HEK293T (cell line): ENCODE measurements at regions not wholly inside any gene's neighbourhood (a gene's known extent, or its start where the extent isn't known, plus 50 kb on each side); places are given as distances from the start of the nearest gene placed in this dataset.

ENCODE experiments used
- ARNT ChIP-seq: fragments of 450-650 bp; IDR thresholded peaks from 2 replicates; pipeline ENCODE4 v1.6.1; 2017; ENCODE audit warnings: mild to moderate bottlenecking
- ELF4 ChIP-seq: fragments of 450-650 bp; IDR thresholded peaks from 2 replicates; pipeline ENCODE4 v1.6.1; 2017; ENCODE audit warnings: antibody characterized with exemption
- FOXA1 ChIP-seq: fragments of 450-650 bp; IDR thresholded peaks from 2 replicates; pipeline ENCODE4 v1.6.1; 2016; ENCODE audit warnings: mild to moderate bottlenecking
- FOXK2 ChIP-seq: fragments of 450-650 bp; IDR thresholded peaks from 2 replicates; pipeline ENCODE4 v1.6.1; 2016; ENCODE audit warnings: mild to moderate bottlenecking
- FOXM1 ChIP-seq: fragments of 450-650 bp; IDR thresholded peaks from 2 replicates; pipeline ENCODE4 v1.6.1; 2017; ENCODE audit warnings: mild to moderate bottlenecking, borderline replicate concordance
- HDGF ChIP-seq: fragments of 450-650 bp; IDR thresholded peaks from 2 replicates; pipeline ENCODE4 v1.6.1; 2017; ENCODE audit warnings: antibody characterized with exemption, borderline replicate concordance
- NFRKB ChIP-seq: fragments of 450-650 bp; IDR thresholded peaks from 2 replicates; pipeline ENCODE4 v1.6.1; 2016; ENCODE audit warnings: mild to moderate bottlenecking, moderate library complexity
- SP1 ChIP-seq: fragments of 450-650 bp; IDR thresholded peaks from 2 replicates; pipeline ENCODE4 v1.6.1; 2017
- SUZ12 ChIP-seq: fragments of 450-650 bp; IDR thresholded peaks from 2 replicates; pipeline ENCODE4 v1.6.1; 2016; ENCODE audit warnings: mild to moderate bottlenecking
- TARDBP ChIP-seq: fragments of 450-650 bp; IDR thresholded peaks from 2 replicates; pipeline ENCODE4 v1.6.1; 2016
- TF ChIP-seq, protein P1 (sequence below): fragments of 450-650 bp; IDR thresholded peaks from 2 replicates; pipeline ENCODE4 v1.6.1; 2016

GRCh38 chr12:126492181-126492580, 1426.9 kb downstream of the AACS start:
- no peak for TF ChIP-seq FOXK2
- no peak for TF ChIP-seq SUZ12
- no peak for TF ChIP-seq ELF4
- no peak for TF ChIP-seq FOXM1
- TF ChIP-seq, protein P1, sequence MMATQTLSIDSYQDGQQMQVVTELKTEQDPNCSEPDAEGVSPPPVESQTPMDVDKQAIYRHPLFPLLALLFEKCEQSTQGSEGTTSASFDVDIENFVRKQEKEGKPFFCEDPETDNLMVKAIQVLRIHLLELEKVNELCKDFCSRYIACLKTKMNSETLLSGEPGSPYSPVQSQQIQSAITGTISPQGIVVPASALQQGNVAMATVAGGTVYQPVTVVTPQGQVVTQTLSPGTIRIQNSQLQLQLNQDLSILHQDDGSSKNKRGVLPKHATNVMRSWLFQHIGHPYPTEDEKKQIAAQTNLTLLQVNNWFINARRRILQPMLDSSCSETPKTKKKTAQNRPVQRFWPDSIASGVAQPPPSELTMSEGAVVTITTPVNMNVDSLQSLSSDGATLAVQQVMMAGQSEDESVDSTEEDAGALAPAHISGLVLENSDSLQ: no peak
- TF ChIP-seq HDGF: no peak
- no peak for TF ChIP-seq FOXA1
- no peak for TF ChIP-seq ARNT
- no peak for TF ChIP-seq NFRKB
- TF ChIP-seq SP1: no peak
- TF ChIP-seq TARDBP: no peak
